RPMI8226 (cell line): ENCODE measurements at regions not wholly inside any gene's neighbourhood (a gene's known extent, or its start where the extent isn't known, plus 50 kb on each side); places are given as distances from the start of the nearest gene placed in this dataset.
"Not testable (repeated sequence)": the region's sequence is repeated elsewhere in the genome, so short reads cannot be mapped to it uniquely, and the experiment has no call there.

Source experiments
- DNase-seq: peaks from one replicate; pipeline ENCODE4 v3.0.0-alpha.2; 2015

DNA sequence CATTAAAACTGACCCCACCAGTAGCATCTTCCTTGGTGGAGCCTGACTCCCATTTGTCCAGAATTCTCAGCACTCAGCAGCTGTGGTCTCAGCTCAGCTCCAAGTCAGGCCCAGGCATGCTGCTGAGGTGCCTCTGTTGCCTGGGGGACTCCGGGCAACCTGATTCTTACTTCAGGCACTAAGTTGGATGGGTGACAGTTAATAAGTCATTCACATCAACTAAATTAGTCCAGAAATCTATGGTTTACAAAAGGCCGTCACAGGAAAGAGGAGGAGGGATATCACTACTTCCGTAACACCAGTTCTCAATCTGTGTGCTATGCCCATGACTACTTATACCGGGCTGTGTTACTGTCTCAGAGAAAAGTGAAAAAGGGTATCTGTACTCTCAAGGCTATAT, 310.2 kb downstream of the SATB1 start:
- no peak for DNase-seq

DNA sequence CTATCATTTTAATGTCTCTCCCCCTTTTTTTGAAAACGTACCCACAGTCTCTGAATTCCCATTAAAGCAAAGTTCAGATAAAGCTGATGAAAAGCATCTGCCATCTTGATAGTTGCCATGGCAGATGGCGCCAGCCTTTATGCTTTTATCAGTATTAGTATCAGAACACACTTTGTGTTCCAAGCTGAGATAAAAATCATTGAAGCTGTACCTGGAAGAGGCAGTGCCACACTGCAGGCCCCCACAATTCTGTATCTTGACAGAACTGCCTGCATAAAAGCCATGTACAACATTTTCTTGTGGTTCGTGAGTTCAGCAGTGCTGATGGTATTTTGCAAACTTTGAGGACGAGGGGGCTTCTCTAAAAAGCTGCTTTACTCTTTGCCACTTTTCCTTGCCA, 311.7 kb downstream of the SATB1 start:
- DNase-seq = no peak

- no peak for DNase-seq
Measured at GRCh38 chr3:18112674-18113375, 312.3 kb downstream of the SATB1 start.

GRCh38 chr3:18111796-18112232, 313.3 kb downstream of the SATB1 start:
- DNase-seq = peak; percentile 16

GRCh38 chr3:18103591-18103990, 321.5 kb downstream of the SATB1 start:
- DNase-seq = no peak

GRCh38 chr3:18100121-18100520, 325.0 kb downstream of the SATB1 start:
- no peak for DNase-seq

- no peak for DNase-seq
Measured at GRCh38 chr3:18099611-18100010, 325.5 kb downstream of the SATB1 start.

- no peak for DNase-seq
Measured at GRCh38 chr3:18098960-18099587, 326.1 kb downstream of the SATB1 start.

DNA sequence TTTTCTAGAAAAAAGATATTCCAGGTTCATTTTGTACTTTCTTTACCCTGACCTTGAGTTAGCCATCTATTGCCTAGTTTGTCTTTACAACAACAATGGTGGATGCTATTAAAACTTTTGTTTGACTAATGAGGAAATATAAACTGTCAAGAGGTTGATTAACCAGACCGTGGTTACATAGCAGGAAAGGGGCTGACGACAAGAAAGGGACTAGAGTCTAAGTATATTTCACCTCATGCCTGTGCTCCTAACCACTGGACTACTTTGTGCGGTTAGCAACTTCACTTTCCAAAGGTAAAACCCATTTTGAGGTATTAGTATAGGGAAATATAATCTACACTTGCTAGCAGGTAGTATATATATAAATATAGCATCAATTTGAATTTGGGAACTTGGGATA, 327.1 kb downstream of the SATB1 start:
- no peak for DNase-seq

GRCh38 chr3:18097473-18097872, 327.7 kb downstream of the SATB1 start:
- no peak for DNase-seq

DNA sequence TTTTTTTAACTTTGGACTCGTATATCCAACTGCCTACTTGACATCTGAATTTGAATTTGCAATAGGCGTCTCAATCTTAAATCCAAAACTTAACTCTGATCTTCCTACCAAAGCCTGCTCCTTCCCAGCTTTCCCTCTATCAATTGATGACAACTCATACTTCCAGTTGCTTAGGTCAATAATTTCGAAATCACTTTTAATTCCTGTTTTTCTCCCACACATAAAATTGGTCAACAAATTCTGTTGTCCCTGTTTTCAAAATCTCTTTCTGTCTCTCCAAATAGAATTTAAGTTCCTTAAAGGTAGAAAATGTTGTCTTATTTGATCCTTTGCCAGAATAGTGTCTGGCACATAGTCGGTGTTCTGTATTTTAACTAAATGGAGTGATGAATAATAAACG, 332.4 kb downstream of the SATB1 start:
- no peak for DNase-seq

GRCh38 chr3:18090377-18090776, 334.8 kb downstream of the SATB1 start:
- DNase-seq = no peak

GRCh38 chr3:18087988-18088387, 337.2 kb downstream of the SATB1 start:
- no peak for DNase-seq

DNA sequence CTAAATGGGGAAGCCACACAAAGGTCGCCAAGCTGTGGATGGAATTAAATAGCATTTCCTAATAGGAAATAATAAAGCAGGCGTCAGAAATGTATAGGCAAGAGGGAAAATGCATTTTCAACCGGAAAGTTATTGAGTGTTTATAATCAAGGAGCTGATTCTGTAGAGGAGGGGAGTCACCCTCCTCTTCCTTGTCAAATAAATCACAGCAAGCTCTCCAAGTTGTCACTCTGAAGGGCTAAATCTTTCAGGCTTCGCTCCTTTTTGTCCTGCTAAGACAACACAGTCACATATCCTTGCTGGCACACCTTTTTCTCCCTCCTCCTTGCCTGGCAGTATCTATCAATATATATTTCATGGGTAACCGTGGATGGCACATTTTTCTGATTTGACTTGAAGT, 338.4 kb downstream of the SATB1 start:
- no peak for DNase-seq

DNA sequence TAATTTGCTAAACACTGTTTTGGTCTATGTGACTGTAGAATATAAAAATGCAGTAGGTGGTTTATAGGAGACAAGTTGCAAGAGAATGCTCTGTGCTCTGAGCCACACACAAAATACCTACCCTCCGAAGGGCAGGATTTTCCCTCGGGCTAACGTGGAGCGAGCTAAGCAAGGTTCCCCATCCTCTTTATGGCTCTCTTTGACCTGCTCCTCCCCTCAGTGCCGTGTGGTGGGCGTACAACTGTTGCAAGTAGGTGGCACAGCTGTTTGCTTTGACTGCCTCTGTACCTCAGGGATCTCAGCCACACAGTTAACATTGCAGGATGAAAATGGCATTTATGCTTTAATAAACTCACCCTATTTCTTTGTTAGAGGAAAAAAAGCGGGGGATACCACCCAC, 339.1 kb downstream of the SATB1 start:
- no peak for DNase-seq

DNA sequence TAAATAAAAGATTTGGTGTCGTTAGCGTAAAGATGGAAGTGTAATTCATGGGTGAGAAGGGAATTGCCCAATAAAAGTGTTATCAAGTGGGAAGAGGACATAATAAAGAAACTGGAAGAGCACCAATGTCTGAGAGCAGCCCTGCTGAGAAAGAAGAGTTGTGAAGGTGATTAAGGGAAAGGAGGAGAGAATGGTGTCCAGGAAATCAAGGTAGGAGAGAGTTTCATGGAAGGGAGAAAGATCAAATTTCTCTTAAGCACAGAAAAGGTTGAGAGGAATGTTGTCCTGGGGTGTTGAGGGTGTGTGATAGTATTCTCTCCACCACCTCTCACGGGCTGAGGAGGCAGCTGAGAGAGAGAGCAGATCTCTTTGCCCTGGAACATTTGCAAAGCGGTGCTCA, 339.7 kb downstream of the SATB1 start:
- DNase-seq = no peak

GRCh38 chr3:18083273-18083590, 340.8 kb upstream of the TBC1D5 start:
- not testable (repeated sequence) for DNase-seq

- no peak for DNase-seq
Measured at GRCh38 chr3:18082551-18083272, 340.3 kb upstream of the TBC1D5 start.

GRCh38 chr3:18080198-18080689, 337.8 kb upstream of the TBC1D5 start:
- no peak for DNase-seq

- peak; percentile 18 for DNase-seq
Measured at GRCh38 chr3:18079739-18080138, 337.3 kb upstream of the TBC1D5 start.

DNA sequence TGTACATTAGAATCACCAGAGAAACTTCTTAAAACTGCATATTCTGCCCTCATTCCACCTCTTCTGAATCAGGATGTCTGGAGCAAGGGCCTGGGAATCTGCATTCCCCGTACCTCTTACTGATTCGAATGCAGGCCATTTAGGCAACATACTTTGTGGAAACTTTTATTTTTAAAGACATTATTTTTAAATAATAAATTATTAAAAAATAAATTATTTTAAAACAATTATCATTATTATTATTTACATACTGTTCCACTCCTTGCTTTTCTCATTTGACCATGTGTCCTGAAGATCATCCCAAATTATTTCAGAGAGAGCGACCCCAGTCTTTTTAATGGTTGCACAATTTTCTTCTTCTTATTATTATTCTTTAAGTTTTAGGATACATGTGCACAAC, 336.6 kb upstream of the TBC1D5 start:
- no peak for DNase-seq

- DNase-seq = no peak
Measured at GRCh38 chr3:18077128-18077840, 334.9 kb upstream of the TBC1D5 start.

- DNase-seq = no peak
Measured at GRCh38 chr3:18076301-18076700, 333.9 kb upstream of the TBC1D5 start.

DNA sequence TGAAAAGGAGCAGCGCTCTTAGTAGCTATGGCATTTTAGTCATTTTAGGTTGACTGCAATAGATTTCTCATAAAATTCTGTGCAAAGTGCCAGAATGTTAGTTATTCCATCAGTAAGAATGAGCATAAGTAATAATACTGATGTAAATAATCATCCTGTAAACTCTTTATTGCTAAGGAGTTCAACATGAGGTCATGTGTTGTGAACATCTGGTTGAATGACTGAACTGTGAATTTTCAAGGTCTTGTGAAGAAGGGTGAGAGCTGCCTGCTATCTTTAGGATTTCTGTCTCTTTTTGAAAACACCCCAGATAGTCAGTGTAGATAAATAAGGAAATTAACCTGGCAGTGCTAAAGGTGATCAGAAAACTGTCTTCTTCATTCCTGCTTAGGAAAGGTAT, 333.4 kb upstream of the TBC1D5 start:
- DNase-seq = no peak
